Endodermal cell (in vitro differentiated cells): ENCODE measurements at regions not wholly inside any gene's neighbourhood (a gene's known extent, or its start where the extent isn't known, plus 50 kb on each side); places are given as distances from the start of the nearest gene placed in this dataset.

Experiments used
- DNase-seq: peaks from one replicate; pipeline ENCODE4 v3.0.0-alpha.2; 2017
- H3K27ac ChIP-seq: 2 replicates; pipeline ENCODE4 v1.5.1; 2013; ENCODE audit warnings: mild to moderate bottlenecking, low read depth, low read length, moderate library complexity
- H3K27me3 ChIP-seq: 2 replicates; pipeline ENCODE4 v1.6.1; 2013; ENCODE audit warnings: mild to moderate bottlenecking, low read length, moderate library complexity; ENCODE audit not compliant: insufficient read depth, control insufficient read depth, poor library complexity, severe bottlenecking
- H3K36me3 ChIP-seq: 2 replicates; pipeline ENCODE4 v1.7.0; 2013; ENCODE audit warnings: mild to moderate bottlenecking, low read length, moderate library complexity; ENCODE audit not compliant: control insufficient read depth, insufficient read depth
- H3K4me1 ChIP-seq: one replicate; pipeline ENCODE4 v1.7.0; 2013; ENCODE audit warnings: low read length; ENCODE audit not compliant: control insufficient read depth, insufficient read depth
- H3K4me3 ChIP-seq: 2 replicates; pipeline ENCODE4 v1.5.1; 2013; ENCODE audit warnings: mild to moderate bottlenecking, low read length, moderate library complexity
- H3K9ac ChIP-seq: 2 replicates; pipeline ENCODE4 v1.6.1; 2013; ENCODE audit warnings: mild to moderate bottlenecking, low read length, moderate library complexity; ENCODE audit not compliant: poor library complexity, severe bottlenecking; ENCODE audit errors: extremely low read depth
- H3K9me3 ChIP-seq: 2 replicates; pipeline ENCODE4 v1.6.1; 2013; ENCODE audit warnings: mild to moderate bottlenecking, low read length, moderate library complexity; ENCODE audit not compliant: control insufficient read depth
- H3K27ac Mint-ChIP-seq: 2 replicates; pipeline ENCODE4 v1.8.0; 2020; ENCODE audit warnings: mixed read lengths
- H3K27me3 Mint-ChIP-seq: 2 replicates; pipeline ENCODE4 v1.8.0; 2021; ENCODE audit warnings: mild to moderate bottlenecking, mixed read lengths; ENCODE audit not compliant: insufficient read depth
- H3K36me3 Mint-ChIP-seq: 2 replicates; pipeline ENCODE4 v1.8.0; 2020; ENCODE audit warnings: low read depth, mixed read lengths
- H3K4me1 Mint-ChIP-seq: 2 replicates; pipeline ENCODE4 v1.8.0; 2020; ENCODE audit warnings: mixed read lengths
- H3K4me3 Mint-ChIP-seq: 2 replicates; pipeline ENCODE4 v1.8.0; 2020; ENCODE audit warnings: mild to moderate bottlenecking, moderate library complexity, mixed read lengths
- H3K9me3 Mint-ChIP-seq: 2 replicates; pipeline ENCODE4 v1.8.0; 2020; ENCODE audit warnings: mild to moderate bottlenecking, mixed read lengths
- CTCF ChIP-seq: fragments of 200-600 bp; sonication (generic); conservative IDR thresholded peaks from 2 replicates; pipeline ENCODE4 v1.5.0; 2021; ENCODE audit warnings: antibody characterized with exemption, mild to moderate bottlenecking
- WGBS, 2 experiments: methylation state at CpG; one replicate each; pipeline versions ENCODE4 v1.1.5 to v1.1.7; 2013; ENCODE audit warnings: missing lambda C conversion rate in 2 of 2, mixed read lengths in 1 of 2; ENCODE audit not compliant: insufficient coverage in 1 of 2, insufficient read length in 1 of 2; 5-methylcytosine and 5-hydroxymethylcytosine counted together

- H3K27me3 ChIP-seq, result peaks cover 10% of the 10 kb centered on the region
- H3K4me1 ChIP-seq, result no peaks in the 10 kb centered on the region
- H3K9ac ChIP-seq, result no peak overlapping the region
- H3K36me3 Mint-ChIP-seq, result no peaks in the 10 kb centered on the region
- peaks cover 7% of the 10 kb centered on the region for H3K4me1 Mint-ChIP-seq
- no peak overlapping the region for H3K27ac Mint-ChIP-seq
- no peak overlapping the region for H3K27ac ChIP-seq
- no peaks in the 10 kb centered on the region for H3K9me3 ChIP-seq
- H3K9me3 Mint-ChIP-seq, result no peaks in the 10 kb centered on the region
- H3K36me3 ChIP-seq, result no peaks in the 10 kb centered on the region
- 81 to 82% methylated on average over 3 to 4 of the region's 4 CpGs for WGBS, 2 experiments
- H3K4me3 ChIP-seq, result no peak overlapping the region
- no peak overlapping the region for H3K4me3 Mint-ChIP-seq
- peak; percentile 88 for DNase-seq
- peaks cover 15% of the 10 kb centered on the region for H3K27me3 Mint-ChIP-seq
- peak; percentile 87 for TF ChIP-seq CTCF
Observed at GRCh38 chr16:26963109-26963508, 103.6 kb upstream of the C16orf82 start.

- no peak for TF ChIP-seq CTCF
- no peak overlapping the region for H3K27ac Mint-ChIP-seq
- H3K9me3 ChIP-seq, result no peaks in the 10 kb centered on the region
- H3K9ac ChIP-seq, result no peak overlapping the region
- no peak overlapping the region for H3K4me3 ChIP-seq
- no peaks in the 10 kb centered on the region for H3K4me1 ChIP-seq
- WGBS, 2 experiments, result 91 to 94% methylated on average over 3 to 6 of the region's 6 CpGs
- no peaks in the 10 kb centered on the region for H3K27me3 ChIP-seq
- no peaks in the 10 kb centered on the region for H3K36me3 ChIP-seq
- no peaks in the 10 kb centered on the region for H3K27me3 Mint-ChIP-seq
- peaks cover under 1% of the 10 kb centered on the region for H3K4me1 Mint-ChIP-seq
- no peaks in the 10 kb centered on the region for H3K36me3 Mint-ChIP-seq
- DNase-seq, result no peak
- H3K9me3 Mint-ChIP-seq, result no peaks in the 10 kb centered on the region
- no peak overlapping the region for H3K4me3 Mint-ChIP-seq
- no peak overlapping the region for H3K27ac ChIP-seq
Observed at GRCh38 chr16:26969589-26970231, 97.0 kb upstream of the C16orf82 start.

- H3K9ac ChIP-seq, result no peak overlapping the region
- Mint-ChIP-seq H3K36me3 (no peaks in the 10 kb centered on the region), H3K27me3 (peaks cover 3% of the 10 kb centered on the region), H3K9me3 (no peaks in the 10 kb centered on the region), H3K27ac (no peak overlapping the region), H3K4me1 (no peaks in the 10 kb centered on the region), H3K4me3 (no peak overlapping the region)
- H3K4me1 ChIP-seq, result no peaks in the 10 kb centered on the region
- WGBS, 2 experiments, result 93 to 100% methylated on average over 2 to 3 of the region's 3 CpGs
- no peaks in the 10 kb centered on the region for H3K36me3 ChIP-seq
- H3K4me3 ChIP-seq, result no peak overlapping the region
- no peak for TF ChIP-seq CTCF
- H3K9me3 ChIP-seq, result no peaks in the 10 kb centered on the region
- DNase-seq, result no peak
- H3K27ac ChIP-seq, result no peak overlapping the region
- no peaks in the 10 kb centered on the region for H3K27me3 ChIP-seq
Observed at GRCh38 chr16:26970292-26970691, 96.4 kb upstream of the C16orf82 start.
